Activated B cell treated with CpG ODN at 0.5 μM for 24 hours (primary cell): ENCODE measurements at regions not wholly inside any gene's neighbourhood (a gene's known extent, or its start where the extent isn't known, plus 50 kb on each side); places are given as distances from the start of the nearest gene placed in this dataset.

ENCODE experiments used
- ATAC-seq: fragments of 200-7000 bp; cut with Tn5 transposase; one replicate; pipeline ENCODE4 v1.10.0; 2021; ENCODE audit warnings: low read depth, mild to moderate bottlenecking, moderate library complexity
- CTCF ChIA-PET: fragments of 350-600 bp; sonication (Branson Sonifier 250); formaldehyde crosslinking; loops from one replicate; lab custom pipeline; 2021; ENCODE audit warnings: antibody characterized with exemption; lab: Charles Lee
- POLR2A ChIA-PET: fragments of 350-600 bp; sonication (Branson Sonifier 250); formaldehyde crosslinking; loops from one replicate; lab custom pipeline; 2021; ENCODE audit warnings: antibody characterized with exemption; lab: Charles Lee
- DNase-seq: peaks from one replicate; pipeline ENCODE4 v3.0.0; 2022
- H3K27ac Mint-ChIP-seq: one replicate; pipeline ENCODE4 v1.8.0; 2020; ENCODE audit warnings: mixed read lengths
- H3K27me3 Mint-ChIP-seq: one replicate; pipeline ENCODE4 v1.8.0; 2021; ENCODE audit warnings: mixed read lengths
- H3K36me3 Mint-ChIP-seq: one replicate; pipeline ENCODE4 v1.8.0; 2021; ENCODE audit warnings: low read depth, mixed read lengths
- H3K4me1 Mint-ChIP-seq: one replicate; pipeline ENCODE4 v1.8.0; 2021; ENCODE audit warnings: mixed read lengths
- H3K4me3 Mint-ChIP-seq: one replicate; pipeline ENCODE4 v1.8.0; 2020; ENCODE audit warnings: mild to moderate bottlenecking, mixed read lengths
- H3K9me3 Mint-ChIP-seq: one replicate; pipeline ENCODE4 v1.8.0; 2020; ENCODE audit warnings: mixed read lengths
- CTCF ChIP-seq: fragments of 200-600 bp; IDR thresholded peaks from one replicate; pipeline ENCODE4 v1.8.0; 2022; ENCODE audit warnings: antibody characterized with exemption, mild to moderate bottlenecking
- intact Hi-C: fragments of 100-400 bp; cut with micrococcal nuclease; formaldehyde crosslinking; loops from one replicate; pipeline ENCODE4 v1.15.1; 2024

DNA sequence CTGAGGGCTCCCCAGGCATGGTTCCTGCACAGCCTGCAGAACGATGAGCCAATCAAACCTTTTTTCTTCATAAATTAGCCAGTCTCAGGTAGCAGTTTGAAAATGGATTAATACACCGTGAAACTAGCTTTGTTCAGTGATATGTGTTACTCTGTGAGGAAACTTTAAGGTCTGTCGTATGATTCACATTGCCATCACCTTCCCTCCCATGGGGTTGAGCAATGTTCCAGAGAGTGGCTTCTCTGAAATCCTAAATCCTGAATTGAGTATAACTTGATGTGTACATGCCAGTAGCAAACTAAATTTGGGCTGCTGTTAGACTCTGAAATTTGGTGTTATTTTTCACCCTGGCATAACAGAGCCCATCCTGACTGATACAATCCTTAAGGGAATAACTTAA is 866.4 kb upstream of the C9orf72 start:
- H3K9me3 Mint-ChIP-seq: peaks cover 8% of the 10 kb centered on the region
- H3K27ac Mint-ChIP-seq: no peak overlapping the region
- DNase-seq (no peak), ATAC-seq (no peak)
- ChIA-PET POLR2A (no interaction called here), CTCF (no interaction called here)
- H3K4me1 Mint-ChIP-seq: no peaks in the 10 kb centered on the region
- TF ChIP-seq CTCF: no peak
- no peaks in the 10 kb centered on the region for H3K36me3 Mint-ChIP-seq
- no peak overlapping the region for H3K4me3 Mint-ChIP-seq
- intact Hi-C loops: no loop called here
- no peaks in the 10 kb centered on the region for H3K27me3 Mint-ChIP-seq

GRCh38 chr9:28443461-28443860 is 870.2 kb upstream of the C9orf72 start:
- Mint-ChIP-seq H3K4me3 (no peak overlapping the region), H3K27me3 (no peaks in the 10 kb centered on the region), H3K4me1 (no peaks in the 10 kb centered on the region), H3K36me3 (no peaks in the 10 kb centered on the region), H3K27ac (no peak overlapping the region), H3K9me3 (peaks cover 11% of the 10 kb centered on the region)
- ChIA-PET POLR2A (no interaction called here), CTCF (no interaction called here)
- intact Hi-C loops: no loop called here
- ATAC-seq (no peak), DNase-seq (no peak)
- TF ChIP-seq CTCF: no peak

DNA sequence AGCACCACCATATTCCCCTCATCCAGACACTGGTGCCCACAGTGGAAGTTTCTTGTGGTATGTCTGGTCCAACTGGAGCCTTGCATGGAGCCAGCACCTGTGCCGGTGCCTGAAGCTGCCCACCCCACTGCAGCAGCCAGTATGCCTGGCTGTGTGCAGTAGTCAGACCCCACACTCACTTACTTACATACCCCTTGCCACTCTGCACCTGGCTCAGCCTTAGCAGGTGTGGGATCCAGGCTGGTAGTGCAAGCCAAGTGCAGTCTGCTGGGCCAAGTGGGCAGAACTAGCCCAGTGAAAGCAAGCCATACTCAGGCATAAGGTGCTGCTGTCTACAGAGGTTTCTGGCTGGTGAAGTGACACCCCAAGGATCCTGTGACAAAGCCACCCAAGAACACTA is 871.4 kb upstream of the C9orf72 start:
- no peaks in the 10 kb centered on the region for H3K27me3 Mint-ChIP-seq
- DNase-seq (no peak), ATAC-seq (no peak)
- intact Hi-C loops: no loop called here
- ChIA-PET CTCF (no interaction called here), POLR2A (no interaction called here)
- H3K36me3 Mint-ChIP-seq: no peaks in the 10 kb centered on the region
- H3K4me1 Mint-ChIP-seq: no peaks in the 10 kb centered on the region
- peaks cover 11% of the 10 kb centered on the region for H3K9me3 Mint-ChIP-seq
- no peak for TF ChIP-seq CTCF
- H3K27ac Mint-ChIP-seq: no peak overlapping the region
- H3K4me3 Mint-ChIP-seq: no peak overlapping the region

DNA sequence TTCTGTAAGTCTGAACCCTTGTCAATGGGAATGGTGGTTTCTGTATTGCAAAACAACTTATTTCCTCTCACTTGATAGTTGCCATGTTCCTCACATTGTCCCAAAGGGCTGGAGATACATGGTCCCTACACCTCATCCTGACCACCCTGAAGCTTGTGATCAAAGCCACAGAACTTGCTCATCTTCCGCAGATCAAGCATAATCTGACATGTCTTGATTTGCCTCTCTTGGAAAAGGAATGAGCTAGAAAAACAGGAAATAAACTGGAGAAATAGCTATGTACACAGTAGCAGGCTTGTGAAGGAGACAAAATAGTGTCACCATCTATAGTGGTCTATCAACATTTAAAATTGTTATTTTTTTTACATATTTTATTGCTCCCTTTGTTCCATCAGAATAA is 871.9 kb upstream of the C9orf72 start:
- Mint-ChIP-seq H3K9me3 (peaks cover 11% of the 10 kb centered on the region), H3K27me3 (no peaks in the 10 kb centered on the region), H3K36me3 (no peaks in the 10 kb centered on the region), H3K4me3 (no peak overlapping the region), H3K4me1 (no peaks in the 10 kb centered on the region), H3K27ac (no peak overlapping the region)
- intact Hi-C loops: no loop called here
- DNase-seq: no peak
- TF ChIP-seq CTCF: no peak
- CTCF ChIA-PET: no interaction called here
- POLR2A ChIA-PET: no interaction called here
- ATAC-seq: no peak

GRCh38 chr9:28453918-28454317 is 880.6 kb upstream of the C9orf72 start:
- Mint-ChIP-seq H3K4me1 (no peaks in the 10 kb centered on the region), H3K27ac (no peak overlapping the region), H3K9me3 (no peaks in the 10 kb centered on the region), H3K36me3 (no peaks in the 10 kb centered on the region), H3K27me3 (no peaks in the 10 kb centered on the region), H3K4me3 (no peak overlapping the region)
- CTCF ChIA-PET: no interaction called here
- no peak for TF ChIP-seq CTCF
- ATAC-seq: no peak
- POLR2A ChIA-PET: no interaction called here
- no peak for DNase-seq
- intact Hi-C loops: no loop called here
